Lower leg skin (tissue), 3 donors: ENCODE measurements at regions not wholly inside any gene's neighbourhood (a gene's known extent, or its start where the extent isn't known, plus 50 kb on each side); places are given as distances from the start of the nearest gene placed in this dataset.

ENCODE experiments used
- CTCF ChIP-seq, 3 donors: fragments of 450-650 bp; IDR thresholded peaks; one replicate each; pipeline ENCODE4 v1.5.1; 2016; ENCODE audit warnings: antibody characterized with exemption in 3 of 3, mild to moderate bottlenecking in 3 of 3, moderate library complexity in 2 of 3
- POLR2A ChIP-seq, 2 donors: fragments of 450-650 bp; IDR thresholded peaks; one replicate each; pipeline ENCODE4 v1.6.1; 2016 to 2017; ENCODE audit warnings: antibody characterized with exemption in 2 of 2, mild to moderate bottlenecking in 1 of 2, moderate library complexity in 1 of 2

- TF ChIP-seq POLR2A (IDR thresholded peaks at IDR 0.05) (no peak), CTCF (IDR thresholded peaks at IDR 0.05) (no peak)
These were observed 680.1 kb upstream of the ZEB2 start for GRCh38 chr2:145199827-145200706.
